ENCODE measurements at regions not wholly inside any gene's neighbourhood (a gene's known extent, or its start where the extent isn't known, plus 50 kb on each side); places are given as distances from the start of the nearest gene placed in this dataset.

DNA sequence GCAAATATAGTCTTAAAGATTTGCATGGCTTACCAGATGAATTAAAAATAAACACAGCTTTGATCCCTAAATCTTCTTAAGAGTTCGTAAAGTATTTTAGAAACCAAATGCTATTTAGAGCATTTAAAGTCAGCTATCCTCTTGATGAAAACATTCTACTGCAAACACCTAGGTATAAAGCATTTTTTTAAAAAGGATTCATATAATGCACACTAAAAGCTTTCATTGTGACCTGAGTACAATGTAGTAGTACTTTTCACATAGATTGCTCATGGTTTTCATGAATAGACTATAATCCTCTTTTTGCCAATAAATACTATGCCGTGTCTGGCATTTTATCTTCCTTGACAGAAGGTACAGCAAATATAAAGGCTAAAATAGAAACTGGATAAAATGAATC, 805.1 kb upstream of the INTU start:
- no peak overlapping the region for H2AFZ ChIP-seq (ENCODE audit: low read length)
- H3K36me3 ChIP-seq (ENCODE audit: control insufficient read depth, insufficient read depth, low read length): no peaks in the 10 kb centered on the region
- no peaks in the 10 kb centered on the region for H4K20me1 ChIP-seq (ENCODE audit: control insufficient read depth, extremely low read depth, insufficient read depth, low read length)
- H3K27ac ChIP-seq (ENCODE audit: insufficient read depth, low read length): no peak overlapping the region
- H3K4me3 ChIP-seq (replicated peaks in 1 of 4; ENCODE audit: control extremely low read depth in 1 of 4, insufficient read depth in 1 of 4, low read depth in 3 of 4, low read length in 4 of 4): no peak overlapping the region
- DNase-seq (ENCODE audit: low read depth in 2 of 2): no peak
- TF ChIP-seq, protein P1, sequence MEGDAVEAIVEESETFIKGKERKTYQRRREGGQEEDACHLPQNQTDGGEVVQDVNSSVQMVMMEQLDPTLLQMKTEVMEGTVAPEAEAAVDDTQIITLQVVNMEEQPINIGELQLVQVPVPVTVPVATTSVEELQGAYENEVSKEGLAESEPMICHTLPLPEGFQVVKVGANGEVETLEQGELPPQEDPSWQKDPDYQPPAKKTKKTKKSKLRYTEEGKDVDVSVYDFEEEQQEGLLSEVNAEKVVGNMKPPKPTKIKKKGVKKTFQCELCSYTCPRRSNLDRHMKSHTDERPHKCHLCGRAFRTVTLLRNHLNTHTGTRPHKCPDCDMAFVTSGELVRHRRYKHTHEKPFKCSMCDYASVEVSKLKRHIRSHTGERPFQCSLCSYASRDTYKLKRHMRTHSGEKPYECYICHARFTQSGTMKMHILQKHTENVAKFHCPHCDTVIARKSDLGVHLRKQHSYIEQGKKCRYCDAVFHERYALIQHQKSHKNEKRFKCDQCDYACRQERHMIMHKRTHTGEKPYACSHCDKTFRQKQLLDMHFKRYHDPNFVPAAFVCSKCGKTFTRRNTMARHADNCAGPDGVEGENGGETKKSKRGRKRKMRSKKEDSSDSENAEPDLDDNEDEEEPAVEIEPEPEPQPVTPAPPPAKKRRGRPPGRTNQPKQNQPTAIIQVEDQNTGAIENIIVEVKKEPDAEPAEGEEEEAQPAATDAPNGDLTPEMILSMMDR (conservative IDR thresholded peaks at IDR 0.05 in 1 of 2, IDR thresholded peaks at IDR 0.05 in 1 of 2; ENCODE audit: low read depth in 1 of 2, low read length in 2 of 2): no peak
- no peak for TF ChIP-seq EZH2 (IDR thresholded peaks at IDR 0.05; ENCODE audit: low read length, missing control alignments)
- no peak overlapping the region for H3K4me2 ChIP-seq (ENCODE audit: extremely low read depth, insufficient read depth, low read length)
- H3K79me2 ChIP-seq (ENCODE audit: control insufficient read depth, insufficient read depth, low read length): no peaks in the 10 kb centered on the region
- no peaks in the 10 kb centered on the region for H3K27me3 ChIP-seq (ENCODE audit: control insufficient read depth, insufficient read depth, low read length)
- no peaks in the 10 kb centered on the region for H3K4me1 ChIP-seq (ENCODE audit: control insufficient read depth, extremely low read depth, insufficient read depth, low read length)
- H3K9me3 ChIP-seq (ENCODE audit: control insufficient read depth, insufficient read depth, low read depth, low read length): no peaks in the 10 kb centered on the region
- no peak overlapping the region for H3K9ac ChIP-seq (ENCODE audit: insufficient read depth, low read length)

DNA sequence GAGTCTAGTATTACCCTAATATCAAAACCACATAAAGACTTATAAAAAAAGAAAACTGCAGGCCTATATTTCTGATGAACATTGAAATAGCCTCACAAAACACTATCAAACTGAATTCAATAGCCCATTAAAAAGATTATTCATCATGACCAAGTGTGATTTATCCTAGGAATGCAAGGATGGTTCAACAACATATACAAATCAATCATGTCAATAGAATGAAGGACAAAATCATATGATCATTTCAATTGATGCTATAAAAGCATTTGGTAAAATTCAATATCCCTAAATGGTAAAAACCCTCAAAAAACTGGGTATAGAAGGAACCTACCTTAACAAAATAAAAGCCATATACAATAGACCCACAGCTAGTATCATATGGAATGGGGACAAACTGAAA, 797.9 kb upstream of the INTU start:
- H3K27me3 ChIP-seq (ENCODE audit: control insufficient read depth, insufficient read depth, low read length): no peaks in the 10 kb centered on the region
- no peak overlapping the region for H3K9ac ChIP-seq (ENCODE audit: insufficient read depth, low read length)
- no peak for TF ChIP-seq EZH2 (IDR thresholded peaks at IDR 0.05; ENCODE audit: low read length, missing control alignments)
- TF ChIP-seq, protein P1 (conservative IDR thresholded peaks at IDR 0.05 in 1 of 2, IDR thresholded peaks at IDR 0.05 in 1 of 2; ENCODE audit: low read depth in 1 of 2, low read length in 2 of 2): no peak
- DNase-seq (ENCODE audit: low read depth in 2 of 2): no peak
- no peak overlapping the region for H2AFZ ChIP-seq (ENCODE audit: low read length)
- no peak overlapping the region for H3K27ac ChIP-seq (ENCODE audit: insufficient read depth, low read length)
- peaks cover 8% of the 10 kb centered on the region for H3K4me1 ChIP-seq (ENCODE audit: control insufficient read depth, extremely low read depth, insufficient read depth, low read length)
- no peaks in the 10 kb centered on the region for H3K9me3 ChIP-seq (ENCODE audit: control insufficient read depth, insufficient read depth, low read depth, low read length)
- H3K4me3 ChIP-seq (replicated peaks in 1 of 4; ENCODE audit: control extremely low read depth in 1 of 4, insufficient read depth in 1 of 4, low read depth in 3 of 4, low read length in 4 of 4): no peak overlapping the region
- no peaks in the 10 kb centered on the region for H4K20me1 ChIP-seq (ENCODE audit: control insufficient read depth, extremely low read depth, insufficient read depth, low read length)
- no peaks in the 10 kb centered on the region for H3K79me2 ChIP-seq (ENCODE audit: control insufficient read depth, insufficient read depth, low read length)
- H3K36me3 ChIP-seq (ENCODE audit: control insufficient read depth, insufficient read depth, low read length): no peaks in the 10 kb centered on the region
- no peak overlapping the region for H3K4me2 ChIP-seq (ENCODE audit: extremely low read depth, insufficient read depth, low read length)

DNA sequence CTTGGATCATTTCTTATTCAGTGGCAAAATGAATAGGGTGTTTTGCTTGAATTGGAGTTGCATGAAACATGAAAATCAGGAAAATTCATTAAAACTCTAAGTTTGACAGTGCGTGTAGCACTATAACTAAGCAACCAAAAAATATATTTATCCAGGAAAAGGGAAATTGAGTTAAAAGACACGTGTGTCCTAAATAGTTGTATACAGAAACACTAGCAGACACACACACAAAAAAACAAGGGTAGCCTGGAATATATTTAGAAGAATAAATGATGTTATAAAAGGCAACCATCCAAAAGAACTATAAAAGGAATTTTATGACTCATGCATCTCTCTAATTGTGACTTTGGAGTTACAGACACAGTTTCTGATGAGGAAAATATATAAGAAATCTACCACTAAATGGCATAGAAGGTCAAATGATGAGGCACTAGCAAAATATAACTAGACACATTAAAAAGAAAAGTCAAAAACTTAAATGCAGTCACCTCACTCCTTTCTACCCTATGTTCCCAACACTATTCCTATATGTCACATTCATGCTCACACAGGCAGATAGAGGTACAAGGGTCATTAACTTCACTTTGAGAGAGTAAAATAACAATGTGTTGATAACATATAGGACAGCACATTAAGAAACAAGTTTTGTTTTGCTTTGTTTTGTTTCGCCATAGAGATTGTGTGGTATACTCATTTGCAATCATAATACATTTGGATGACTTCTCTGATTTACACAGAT, 793.6 kb upstream of the INTU start:
- H4K20me1 ChIP-seq (ENCODE audit: control insufficient read depth, extremely low read depth, insufficient read depth, low read length): no peaks in the 10 kb centered on the region
- no peak overlapping the region for H3K4me3 ChIP-seq (replicated peaks in 1 of 4; ENCODE audit: control extremely low read depth in 1 of 4, insufficient read depth in 1 of 4, low read depth in 3 of 4, low read length in 4 of 4)
- H3K9ac ChIP-seq (ENCODE audit: insufficient read depth, low read length): no peak overlapping the region
- no peak overlapping the region for H2AFZ ChIP-seq (ENCODE audit: low read length)
- peak overlapping the region; percentile 23 for H3K4me2 ChIP-seq (ENCODE audit: extremely low read depth, insufficient read depth, low read length)
- TF ChIP-seq, protein P1 (conservative IDR thresholded peaks at IDR 0.05 in 1 of 2, IDR thresholded peaks at IDR 0.05 in 1 of 2; ENCODE audit: low read depth in 1 of 2, low read length in 2 of 2): no peak
- no peak for TF ChIP-seq EZH2 (IDR thresholded peaks at IDR 0.05; ENCODE audit: low read length, missing control alignments)
- peaks cover 8% of the 10 kb centered on the region for H3K4me1 ChIP-seq (ENCODE audit: control insufficient read depth, extremely low read depth, insufficient read depth, low read length)
- no peaks in the 10 kb centered on the region for H3K27me3 ChIP-seq (ENCODE audit: control insufficient read depth, insufficient read depth, low read length)
- H3K27ac ChIP-seq (ENCODE audit: insufficient read depth, low read length): peak overlapping the region; percentile 10
- H3K79me2 ChIP-seq (ENCODE audit: control insufficient read depth, insufficient read depth, low read length): no peaks in the 10 kb centered on the region
- H3K36me3 ChIP-seq (ENCODE audit: control insufficient read depth, insufficient read depth, low read length): no peaks in the 10 kb centered on the region
- DNase-seq (ENCODE audit: low read depth in 2 of 2): peak; percentile 56 to 60
- no peaks in the 10 kb centered on the region for H3K9me3 ChIP-seq (ENCODE audit: control insufficient read depth, insufficient read depth, low read depth, low read length)

All from fibroblast of lung (primary cell).